ENCODE measurements at regions not wholly inside any gene's neighbourhood (a gene's known extent, or its start where the extent isn't known, plus 50 kb on each side); places are given as distances from the start of the nearest gene placed in this dataset.

DNA sequence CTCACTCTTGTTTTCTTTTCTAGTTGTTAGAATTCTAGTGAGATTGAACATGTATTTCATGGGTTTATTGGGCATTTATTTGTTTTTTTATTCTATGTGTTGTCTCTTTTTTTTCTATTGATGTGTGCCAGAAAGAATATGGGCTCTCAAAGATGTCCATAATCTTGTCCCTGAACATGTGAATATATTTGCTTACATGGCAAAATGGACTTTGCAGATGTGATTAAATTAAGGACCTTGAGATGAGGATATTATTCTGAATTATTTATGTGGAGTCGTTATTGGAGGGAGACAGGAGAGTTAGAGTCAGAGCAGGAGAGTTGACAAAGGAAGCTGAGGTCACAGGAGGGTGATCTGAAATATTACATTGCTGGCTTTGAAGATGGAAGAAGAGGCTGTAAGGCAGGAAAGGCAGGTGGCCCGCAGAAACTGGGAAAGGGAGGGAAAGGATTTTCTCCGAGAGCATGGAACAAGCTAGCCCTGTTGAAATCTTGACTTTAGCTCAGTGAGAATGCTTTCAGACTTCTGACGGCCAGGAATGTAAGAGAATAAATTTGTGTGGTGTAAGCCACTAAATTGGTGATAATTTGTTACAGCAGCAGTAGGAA is 82.8 kb downstream of the NABP1 start:
- H3K4me3 Mint-ChIP-seq (ENCODE audit: low read depth), result no peak overlapping the region
- DNase-seq (ENCODE audit: low spot score, unreplicated experiment), result no peak
- TF ChIP-seq, protein P1, sequence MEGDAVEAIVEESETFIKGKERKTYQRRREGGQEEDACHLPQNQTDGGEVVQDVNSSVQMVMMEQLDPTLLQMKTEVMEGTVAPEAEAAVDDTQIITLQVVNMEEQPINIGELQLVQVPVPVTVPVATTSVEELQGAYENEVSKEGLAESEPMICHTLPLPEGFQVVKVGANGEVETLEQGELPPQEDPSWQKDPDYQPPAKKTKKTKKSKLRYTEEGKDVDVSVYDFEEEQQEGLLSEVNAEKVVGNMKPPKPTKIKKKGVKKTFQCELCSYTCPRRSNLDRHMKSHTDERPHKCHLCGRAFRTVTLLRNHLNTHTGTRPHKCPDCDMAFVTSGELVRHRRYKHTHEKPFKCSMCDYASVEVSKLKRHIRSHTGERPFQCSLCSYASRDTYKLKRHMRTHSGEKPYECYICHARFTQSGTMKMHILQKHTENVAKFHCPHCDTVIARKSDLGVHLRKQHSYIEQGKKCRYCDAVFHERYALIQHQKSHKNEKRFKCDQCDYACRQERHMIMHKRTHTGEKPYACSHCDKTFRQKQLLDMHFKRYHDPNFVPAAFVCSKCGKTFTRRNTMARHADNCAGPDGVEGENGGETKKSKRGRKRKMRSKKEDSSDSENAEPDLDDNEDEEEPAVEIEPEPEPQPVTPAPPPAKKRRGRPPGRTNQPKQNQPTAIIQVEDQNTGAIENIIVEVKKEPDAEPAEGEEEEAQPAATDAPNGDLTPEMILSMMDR (IDR thresholded peaks at IDR 0.05; ENCODE audit: unreplicated experiment), result no peak

DNA sequence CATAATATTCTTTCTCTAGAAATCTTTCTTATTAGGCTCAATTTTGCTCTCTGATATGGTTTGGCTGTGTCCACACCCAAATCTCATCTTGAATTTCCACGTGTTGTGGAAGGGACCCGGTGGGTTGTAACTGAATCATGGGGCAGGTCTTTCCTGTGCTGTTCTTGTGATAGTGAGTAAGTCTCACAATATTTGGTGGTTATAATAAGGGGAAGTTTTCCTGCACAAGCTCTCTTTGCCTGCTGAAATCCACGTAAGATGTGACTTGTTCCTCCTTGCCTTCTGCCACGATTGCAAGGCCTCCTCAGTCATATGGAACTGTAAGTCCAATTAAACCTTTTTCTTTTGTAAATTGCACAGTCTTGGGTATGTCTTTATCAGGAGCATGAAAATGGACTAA is 73.8 kb downstream of the CAVIN2 start:
- Mint-ChIP-seq H3K4me3 (ENCODE audit: low read depth) (no peak overlapping the region), H3K27ac (no peak overlapping the region), H3K36me3 (ENCODE audit: insufficient read depth) (peaks cover 3% of the 10 kb centered on the region), H3K27me3 (no peaks in the 10 kb centered on the region), H3K9me3 (ENCODE audit: low read depth) (peaks cover 8% of the 10 kb centered on the region), H3K4me1 (ENCODE audit: low read depth) (no peaks in the 10 kb centered on the region)
- TF ChIP-seq, protein P1 (IDR thresholded peaks at IDR 0.05; ENCODE audit: unreplicated experiment), result no peak
- DNase-seq (ENCODE audit: low spot score, unreplicated experiment), result no peak

More for the DNA sequence above, 82.8 kb downstream of the NABP1 start:
- H3K27me3 Mint-ChIP-seq, result no peaks in the 10 kb centered on the region
- H3K27ac Mint-ChIP-seq, result no peak overlapping the region
- no peaks in the 10 kb centered on the region for H3K36me3 Mint-ChIP-seq (ENCODE audit: insufficient read depth)
- H3K4me1 Mint-ChIP-seq (ENCODE audit: low read depth), result peaks cover 1% of the 10 kb centered on the region
- no peaks in the 10 kb centered on the region for H3K9me3 Mint-ChIP-seq (ENCODE audit: low read depth)

DNA sequence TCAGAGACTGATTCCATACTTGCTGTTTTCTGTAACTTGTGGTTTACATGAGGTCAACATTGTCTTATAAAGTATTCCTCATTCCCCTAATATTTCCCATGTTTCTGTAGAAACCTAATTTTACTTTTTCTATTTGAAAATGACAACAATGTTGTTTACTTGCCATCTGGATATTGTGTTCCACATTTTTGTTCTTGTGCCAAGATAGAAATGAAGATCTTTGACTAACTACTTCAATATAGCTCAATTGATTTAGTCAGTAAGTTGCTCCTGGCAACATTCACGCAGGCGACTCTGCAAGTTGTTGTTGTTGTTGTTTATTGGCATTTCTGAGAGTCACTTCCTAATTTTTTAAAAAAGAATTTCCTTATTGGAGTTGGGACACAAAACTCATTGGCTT is 69.5 kb downstream of the CAVIN2 start:
- TF ChIP-seq, protein P1 (IDR thresholded peaks at IDR 0.05; ENCODE audit: unreplicated experiment), result no peak
- Mint-ChIP-seq H3K4me3 (ENCODE audit: low read depth) (no peak overlapping the region), H3K27ac (no peak overlapping the region), H3K36me3 (ENCODE audit: insufficient read depth) (peaks cover 3% of the 10 kb centered on the region), H3K4me1 (ENCODE audit: low read depth) (no peaks in the 10 kb centered on the region), H3K9me3 (ENCODE audit: low read depth) (peaks cover 8% of the 10 kb centered on the region), H3K27me3 (no peaks in the 10 kb centered on the region)
- no peak for DNase-seq (ENCODE audit: low spot score, unreplicated experiment)

DNA sequence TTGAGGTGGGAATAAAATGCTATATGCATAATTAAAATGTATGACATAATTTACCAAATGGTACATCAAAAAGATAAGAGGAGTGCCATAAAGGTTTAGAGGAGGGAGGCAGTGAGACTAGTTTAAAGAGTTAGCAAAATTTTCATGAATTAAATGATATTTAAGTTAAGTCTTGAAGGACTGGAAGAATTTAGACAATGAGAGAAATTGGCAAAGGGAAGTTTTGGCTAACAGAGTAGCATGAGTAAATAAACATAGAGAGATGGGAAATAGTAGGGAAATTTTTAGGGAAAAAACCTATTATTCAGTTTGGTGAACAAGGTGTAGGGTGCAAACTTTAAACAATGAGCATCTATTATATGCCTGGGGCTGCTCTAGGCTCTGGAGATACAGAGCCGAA is 68.8 kb downstream of the CAVIN2 start:
- peaks cover 3% of the 10 kb centered on the region for H3K36me3 Mint-ChIP-seq (ENCODE audit: insufficient read depth)

DNA sequence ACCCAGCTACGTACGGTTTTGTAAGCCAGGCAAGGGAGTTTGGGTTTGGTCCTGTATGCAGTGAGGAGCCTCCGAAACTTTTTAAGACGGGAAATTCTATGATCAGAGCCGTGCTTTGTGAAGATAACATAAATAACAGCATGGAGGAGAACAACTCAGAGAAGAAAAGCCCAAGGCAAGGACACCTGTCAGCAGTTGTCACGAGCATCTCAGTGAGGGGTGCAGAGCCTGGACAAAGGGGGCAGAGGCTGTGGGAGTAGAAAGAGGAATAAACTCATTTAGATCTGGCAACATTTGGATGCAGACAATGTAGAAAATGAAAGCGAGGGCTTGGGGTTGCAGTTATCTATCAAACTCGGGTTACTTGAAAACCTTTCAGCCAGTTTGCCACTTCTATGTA is 64.5 kb downstream of the CAVIN2 start:
- no peaks in the 10 kb centered on the region for H3K27me3 Mint-ChIP-seq
- H3K9me3 Mint-ChIP-seq (ENCODE audit: low read depth), result no peaks in the 10 kb centered on the region
- no peak overlapping the region for H3K4me3 Mint-ChIP-seq (ENCODE audit: low read depth)

More for the DNA sequence above, 68.8 kb downstream of the CAVIN2 start:
- Mint-ChIP-seq H3K27ac (no peak overlapping the region), H3K27me3 (no peaks in the 10 kb centered on the region), H3K4me3 (ENCODE audit: low read depth) (no peak overlapping the region), H3K4me1 (ENCODE audit: low read depth) (no peaks in the 10 kb centered on the region), H3K9me3 (ENCODE audit: low read depth) (peaks cover 7% of the 10 kb centered on the region)
- DNase-seq (ENCODE audit: low spot score, unreplicated experiment), result no peak
- TF ChIP-seq, protein P1 (IDR thresholded peaks at IDR 0.05; ENCODE audit: unreplicated experiment), result no peak

More for the DNA sequence above, 64.5 kb downstream of the CAVIN2 start:
- TF ChIP-seq, protein P1 (IDR thresholded peaks at IDR 0.05; ENCODE audit: unreplicated experiment), result no peak
- H3K36me3 Mint-ChIP-seq (ENCODE audit: insufficient read depth), result no peaks in the 10 kb centered on the region
- no peak for DNase-seq (ENCODE audit: low spot score, unreplicated experiment)
- no peaks in the 10 kb centered on the region for H3K4me1 Mint-ChIP-seq (ENCODE audit: low read depth)
- no peak overlapping the region for H3K27ac Mint-ChIP-seq

Data from progenitor cell of endocrine pancreas (in vitro differentiated cells).